ENCODE measurements at regions not wholly inside any gene's neighbourhood (a gene's known extent, or its start where the extent isn't known, plus 50 kb on each side); places are given as distances from the start of the nearest gene placed in this dataset.

DNA sequence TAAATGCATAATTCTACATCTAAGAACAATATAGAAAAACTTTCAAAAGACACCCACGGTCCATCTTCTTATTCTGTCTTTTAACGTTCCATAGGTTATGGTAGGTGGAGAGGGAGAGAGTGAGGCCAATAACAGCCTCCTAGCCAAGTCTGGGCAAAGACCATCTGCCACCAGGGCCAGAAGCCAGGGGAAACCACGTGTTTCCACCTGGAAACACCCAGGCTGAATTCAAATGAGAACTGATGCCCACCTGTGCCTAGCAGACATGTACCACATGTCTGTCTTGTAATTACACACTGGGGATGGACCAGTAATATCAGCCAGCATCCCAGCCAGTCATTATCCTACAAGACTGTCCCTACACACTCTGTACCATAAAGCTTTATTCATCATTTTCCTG, 1573.1 kb downstream of the EFNB2 start:
- no peaks in the 10 kb centered on the region for H3K27me3 ChIP-seq (ENCODE audit: control insufficient read depth in 1 of 2, insufficient read depth in 2 of 2, low read length in 1 of 2)
- intact Hi-C loops (cut with DNase I) = no loop called here
- 84 to 90% methylated on average over 3 of the region's 3 CpGs for WGBS, 2 donors
- no peak overlapping the region for H3K4me3 ChIP-seq (ENCODE audit: low read length in 2 of 2)
- DNase-seq (no peak), ATAC-seq (ENCODE audit: low FRiP score) (no peak)
- no peaks in the 10 kb centered on the region for H3K4me1 ChIP-seq (ENCODE audit: control insufficient read depth in 1 of 2, insufficient read depth in 2 of 2, low read length in 2 of 2)
- no peaks in the 10 kb centered on the region for H3K9me3 ChIP-seq (ENCODE audit: control insufficient read depth, low read length)
- H3K36me3 ChIP-seq (ENCODE audit: control insufficient read depth in 1 of 2, insufficient read depth in 2 of 2, low read length in 1 of 2) = no peaks in the 10 kb centered on the region
- no peak overlapping the region for H3K27ac ChIP-seq (ENCODE audit: low read depth in 1 of 2, low read length in 2 of 2)

DNA sequence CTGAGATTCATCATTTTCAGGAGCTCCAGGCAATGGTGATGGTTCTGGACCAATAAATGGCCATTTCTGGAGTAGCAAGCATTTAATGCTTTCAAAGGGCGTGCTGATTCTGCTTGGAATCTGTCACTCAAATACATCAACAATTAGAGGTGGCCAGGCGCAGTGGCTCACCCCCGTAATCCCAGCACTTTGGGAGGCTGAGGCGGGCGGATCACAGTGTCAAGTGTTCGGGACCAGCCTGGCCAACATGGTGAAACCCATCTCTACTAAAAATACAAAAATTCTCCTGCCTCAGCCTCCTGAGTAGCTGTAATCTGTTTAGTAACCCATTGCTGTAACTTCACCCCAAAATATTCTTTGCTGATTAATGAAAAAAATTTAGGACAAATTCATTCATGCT, 1574.2 kb downstream of the EFNB2 start:
- no peak for DNase-seq
- Histone ChIP-seq H3K27me3 (ENCODE audit: control insufficient read depth in 1 of 2, insufficient read depth in 2 of 2, low read length in 1 of 2) (no peaks in the 10 kb centered on the region), H3K36me3 (ENCODE audit: control insufficient read depth in 1 of 2, insufficient read depth in 2 of 2, low read length in 1 of 2) (no peaks in the 10 kb centered on the region), H3K4me1 (ENCODE audit: control insufficient read depth in 1 of 2, insufficient read depth in 2 of 2, low read length in 2 of 2) (no peaks in the 10 kb centered on the region), H3K4me3 (ENCODE audit: low read length in 2 of 2) (no peak overlapping the region), H3K9me3 (ENCODE audit: control insufficient read depth, low read length) (no peaks in the 10 kb centered on the region), H3K27ac (ENCODE audit: low read depth in 1 of 2, low read length in 2 of 2) (no peak overlapping the region)
- ATAC-seq (ENCODE audit: low FRiP score) = no peak
- WGBS, 2 donors = 93 to 97% methylated on average over 6 of the region's 6 CpGs
- intact Hi-C loops (cut with DNase I) = no loop called here

DNA sequence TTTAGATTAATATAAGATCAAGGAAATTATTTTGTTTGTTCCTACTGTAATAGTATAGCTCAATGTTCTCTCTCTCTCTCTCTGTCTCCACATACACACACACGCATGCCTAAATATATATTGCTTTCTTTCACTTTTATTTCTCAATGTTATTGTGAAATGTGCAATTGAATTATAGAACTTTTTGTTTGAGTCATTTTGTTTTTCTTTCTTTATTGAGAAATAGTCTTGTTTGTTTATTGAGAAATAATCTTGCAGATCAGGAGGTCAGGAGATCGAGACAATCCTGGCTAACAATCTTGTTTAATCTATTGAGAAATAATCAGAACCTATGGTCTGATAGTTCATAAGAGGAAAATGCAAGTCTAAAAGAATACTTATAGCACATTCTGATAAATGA, 1581.3 kb downstream of the EFNB2 start:
- no peak for ATAC-seq (ENCODE audit: low FRiP score)
- 68 to 71% methylated on average over 2 of the region's 2 CpGs for WGBS, 2 donors
- intact Hi-C loops (cut with DNase I) = no loop called here
- Histone ChIP-seq H3K27ac (ENCODE audit: low read depth in 1 of 2, low read length in 2 of 2) (no peak overlapping the region), H3K4me1 (ENCODE audit: control insufficient read depth in 1 of 2, insufficient read depth in 2 of 2, low read length in 2 of 2) (no peaks in the 10 kb centered on the region), H3K36me3 (ENCODE audit: control insufficient read depth in 1 of 2, insufficient read depth in 2 of 2, low read length in 1 of 2) (no peaks in the 10 kb centered on the region), H3K4me3 (ENCODE audit: low read length in 2 of 2) (no peak overlapping the region), H3K9me3 (ENCODE audit: control insufficient read depth, low read length) (no peaks in the 10 kb centered on the region), H3K27me3 (ENCODE audit: control insufficient read depth in 1 of 2, insufficient read depth in 2 of 2, low read length in 1 of 2) (no peaks in the 10 kb centered on the region)
- no peak for DNase-seq

DNA sequence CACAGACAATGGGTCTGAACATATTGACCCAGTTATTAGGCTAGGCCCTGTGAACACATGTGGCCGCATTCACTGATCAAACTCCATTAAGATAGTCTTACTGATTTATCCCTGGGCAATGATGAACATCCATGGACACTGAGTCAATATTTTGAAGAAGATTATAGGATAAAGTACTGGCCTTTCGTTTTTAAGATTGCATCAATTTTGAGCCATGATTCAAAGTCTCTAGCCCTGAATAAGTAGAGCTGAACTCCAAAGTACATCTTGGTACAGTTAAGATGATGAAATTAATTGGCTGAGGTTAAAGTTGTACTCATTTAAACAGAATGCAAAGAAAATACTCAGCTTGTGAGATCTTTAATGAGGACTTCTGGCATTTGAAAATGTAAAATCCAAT, 1581.9 kb downstream of the EFNB2 start:
- WGBS, 2 donors = 50 to 56% methylated on average over 2 of the region's 2 CpGs
- Histone ChIP-seq H3K27ac (ENCODE audit: low read depth in 1 of 2, low read length in 2 of 2) (no peak overlapping the region), H3K4me1 (ENCODE audit: control insufficient read depth in 1 of 2, insufficient read depth in 2 of 2, low read length in 2 of 2) (no peaks in the 10 kb centered on the region), H3K27me3 (ENCODE audit: control insufficient read depth in 1 of 2, insufficient read depth in 2 of 2, low read length in 1 of 2) (no peaks in the 10 kb centered on the region), H3K9me3 (ENCODE audit: control insufficient read depth, low read length) (no peaks in the 10 kb centered on the region), H3K4me3 (ENCODE audit: low read length in 2 of 2) (no peak overlapping the region), H3K36me3 (ENCODE audit: control insufficient read depth in 1 of 2, insufficient read depth in 2 of 2, low read length in 1 of 2) (no peaks in the 10 kb centered on the region)
- DNase-seq (no peak), ATAC-seq (ENCODE audit: low FRiP score) (no peak)
- intact Hi-C loops (cut with DNase I) = no loop called here

DNA sequence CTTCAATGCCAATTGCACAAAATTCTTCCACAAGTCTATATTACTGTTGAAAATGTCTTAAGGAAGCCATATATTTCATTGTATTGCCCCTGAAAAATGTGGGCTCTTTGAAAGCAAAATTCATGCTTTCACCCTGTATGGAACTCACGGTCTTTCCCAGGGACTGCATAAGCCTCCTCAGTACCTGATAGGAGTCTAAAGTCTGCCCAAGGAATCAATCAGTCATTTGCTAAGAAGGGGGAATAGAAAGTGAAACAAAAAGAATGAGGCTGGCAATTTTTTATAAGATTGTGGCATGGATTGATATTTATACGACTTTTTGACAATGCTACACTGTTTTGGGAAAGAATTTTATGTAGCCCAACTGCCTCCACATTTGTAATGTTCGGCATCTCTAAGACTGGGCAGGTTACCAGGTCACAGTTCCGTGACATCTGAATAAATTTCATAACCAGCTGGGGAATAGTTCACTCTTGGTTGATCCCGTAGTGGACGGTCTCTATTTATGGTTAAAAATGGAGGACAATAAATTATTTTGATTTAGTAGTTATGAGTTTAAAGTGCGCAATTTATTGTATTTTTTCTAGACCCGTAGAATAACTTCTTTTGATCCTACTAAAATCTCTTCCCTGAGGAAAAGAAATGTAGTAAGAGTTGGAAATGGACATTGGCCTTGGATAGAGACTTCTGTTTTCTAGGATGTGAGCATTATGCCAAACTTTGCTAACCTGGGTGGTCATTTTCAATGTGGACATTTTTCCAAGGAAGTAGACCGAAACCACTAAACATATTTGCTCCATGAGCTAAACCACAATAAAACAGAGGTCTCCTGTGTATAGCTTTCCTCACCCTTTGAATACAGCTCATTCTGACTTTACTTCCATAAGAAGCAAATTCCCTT, 1585.4 kb downstream of the EFNB2 start:
- Histone ChIP-seq H3K4me1 (ENCODE audit: control insufficient read depth in 1 of 2, insufficient read depth in 2 of 2, low read length in 2 of 2) (no peaks in the 10 kb centered on the region), H3K4me3 (ENCODE audit: low read length in 2 of 2) (no peak overlapping the region), H3K27ac (ENCODE audit: low read depth in 1 of 2, low read length in 2 of 2) (no peak overlapping the region), H3K36me3 (ENCODE audit: control insufficient read depth in 1 of 2, insufficient read depth in 2 of 2, low read length in 1 of 2) (no peaks in the 10 kb centered on the region), H3K9me3 (ENCODE audit: control insufficient read depth, low read length) (no peaks in the 10 kb centered on the region), H3K27me3 (ENCODE audit: control insufficient read depth in 1 of 2, insufficient read depth in 2 of 2, low read length in 1 of 2) (no peaks in the 10 kb centered on the region)
- ATAC-seq (ENCODE audit: low FRiP score) (no peak), DNase-seq (no peak)
- WGBS, 2 donors = 80 to 82% methylated on average over 9 of the region's 9 CpGs
- intact Hi-C loops (cut with DNase I) = no loop called here

DNA sequence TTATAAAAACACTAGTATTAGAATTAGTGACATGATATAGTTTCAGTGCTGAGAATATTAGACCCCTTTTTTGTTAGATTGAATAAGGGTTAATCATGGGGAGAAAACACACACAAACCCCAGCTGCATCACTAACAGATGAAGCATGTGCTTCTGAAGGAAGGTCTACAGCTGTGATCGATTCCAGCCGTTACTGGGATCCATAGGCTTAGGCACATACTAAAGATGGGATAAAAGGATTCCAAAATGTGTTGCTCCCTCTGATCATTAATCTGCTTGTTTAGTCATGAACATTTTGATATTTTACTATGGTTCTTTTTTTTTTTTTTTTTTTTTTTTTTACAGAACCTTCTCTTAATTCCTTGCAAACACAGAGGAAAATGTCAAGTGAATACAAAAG, 1591.3 kb downstream of the EFNB2 start:
- Histone ChIP-seq H3K9me3 (ENCODE audit: control insufficient read depth, low read length) (no peaks in the 10 kb centered on the region), H3K27ac (ENCODE audit: low read depth in 1 of 2, low read length in 2 of 2) (no peak overlapping the region), H3K4me3 (ENCODE audit: low read length in 2 of 2) (no peak overlapping the region), H3K27me3 (ENCODE audit: control insufficient read depth in 1 of 2, insufficient read depth in 2 of 2, low read length in 1 of 2) (no peaks in the 10 kb centered on the region), H3K36me3 (ENCODE audit: control insufficient read depth in 1 of 2, insufficient read depth in 2 of 2, low read length in 1 of 2) (no peaks in the 10 kb centered on the region), H3K4me1 (ENCODE audit: control insufficient read depth in 1 of 2, insufficient read depth in 2 of 2, low read length in 2 of 2) (no peaks in the 10 kb centered on the region)
- 78 to 81% methylated on average over 2 of the region's 2 CpGs for WGBS, 2 donors
- intact Hi-C loops (cut with DNase I) = no loop called here
- DNase-seq (no peak), ATAC-seq (ENCODE audit: low FRiP score) (no peak)

DNA sequence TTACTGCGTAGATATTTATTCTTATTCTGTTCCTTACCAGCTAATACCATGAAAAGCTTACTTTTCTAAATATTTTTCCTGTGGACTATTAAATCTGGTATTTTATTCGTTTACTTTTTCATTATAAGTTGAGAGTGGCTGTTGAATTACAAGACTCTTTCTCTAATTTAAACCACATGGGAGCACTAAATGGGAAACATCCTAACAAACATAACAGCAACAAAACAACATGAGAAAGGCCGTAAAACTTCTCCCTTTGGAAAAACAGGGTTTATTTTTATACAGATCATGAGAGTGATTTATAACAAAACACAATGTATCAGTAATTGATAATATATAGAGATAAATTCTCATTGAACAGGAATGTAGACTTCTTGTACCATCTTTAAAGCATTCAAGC, 1592.1 kb downstream of the EFNB2 start:
- Histone ChIP-seq H3K4me1 (ENCODE audit: control insufficient read depth in 1 of 2, insufficient read depth in 2 of 2, low read length in 2 of 2) (no peaks in the 10 kb centered on the region), H3K4me3 (ENCODE audit: low read length in 2 of 2) (no peak overlapping the region), H3K27me3 (ENCODE audit: control insufficient read depth in 1 of 2, insufficient read depth in 2 of 2, low read length in 1 of 2) (no peaks in the 10 kb centered on the region), H3K9me3 (ENCODE audit: control insufficient read depth, low read length) (no peaks in the 10 kb centered on the region), H3K27ac (ENCODE audit: low read depth in 1 of 2, low read length in 2 of 2) (no peak overlapping the region), H3K36me3 (ENCODE audit: control insufficient read depth in 1 of 2, insufficient read depth in 2 of 2, low read length in 1 of 2) (no peaks in the 10 kb centered on the region)
- ATAC-seq (ENCODE audit: low FRiP score) (no peak), DNase-seq (no peak)
- 82% methylated on average over 3 of the region's 3 CpGs for WGBS, 2 donors
- intact Hi-C loops (cut with DNase I) = no loop called here

DNA sequence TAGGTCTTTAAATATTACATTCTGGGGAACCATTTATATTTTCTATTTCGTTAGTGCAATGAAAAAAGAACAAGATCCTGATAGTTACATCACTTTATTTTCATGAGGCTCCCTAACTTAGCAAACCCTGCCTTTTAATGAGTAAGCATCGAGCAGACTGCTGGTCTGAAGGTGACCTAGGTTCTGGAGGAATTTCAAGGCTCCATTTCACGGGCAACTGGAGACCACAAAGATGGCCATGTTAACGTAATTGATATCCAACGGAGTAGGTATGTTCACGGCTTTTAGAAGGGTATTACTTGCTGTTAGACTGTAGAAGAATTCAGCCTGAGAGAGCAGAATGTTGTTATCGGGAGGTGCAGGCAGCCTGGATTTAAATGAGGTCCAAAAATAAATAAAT, 1597.6 kb downstream of the EFNB2 start:
- ATAC-seq (ENCODE audit: low FRiP score) = no peak
- Histone ChIP-seq H3K9me3 (ENCODE audit: control insufficient read depth, low read length) (no peaks in the 10 kb centered on the region), H3K4me1 (ENCODE audit: control insufficient read depth in 1 of 2, insufficient read depth in 2 of 2, low read length in 2 of 2) (no peaks in the 10 kb centered on the region), H3K36me3 (ENCODE audit: control insufficient read depth in 1 of 2, insufficient read depth in 2 of 2, low read length in 1 of 2) (no peaks in the 10 kb centered on the region), H3K4me3 (ENCODE audit: low read length in 2 of 2) (no peak overlapping the region), H3K27me3 (ENCODE audit: control insufficient read depth in 1 of 2, insufficient read depth in 2 of 2, low read length in 1 of 2) (no peaks in the 10 kb centered on the region), H3K27ac (ENCODE audit: low read depth in 1 of 2, low read length in 2 of 2) (no peak overlapping the region)
- 78 to 85% methylated on average over 7 of the region's 7 CpGs for WGBS, 2 donors
- intact Hi-C loops (cut with DNase I) = no loop called here
- DNase-seq = no peak

DNA sequence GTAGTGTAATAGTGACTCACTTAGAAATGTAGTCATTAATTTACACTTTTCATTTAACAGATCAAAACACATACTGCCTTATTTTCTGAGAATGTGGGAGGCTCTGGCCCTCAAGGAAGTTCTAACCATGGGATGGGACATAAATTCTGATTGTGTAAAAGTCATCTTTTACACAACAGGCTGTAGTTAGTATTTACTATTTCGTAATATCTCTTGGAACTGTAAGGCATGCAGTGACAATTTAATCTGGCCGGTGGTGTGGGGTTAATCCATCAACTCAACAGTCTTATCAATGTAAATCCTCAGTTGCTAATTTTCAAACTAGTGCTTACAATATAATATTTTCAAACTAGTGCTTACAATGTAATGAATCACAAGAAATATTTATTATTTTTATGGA, 1599.2 kb downstream of the EFNB2 start:
- H3K9me3 ChIP-seq (ENCODE audit: control insufficient read depth, low read length) = no peaks in the 10 kb centered on the region
- no peak for ATAC-seq (ENCODE audit: low FRiP score)
- no peaks in the 10 kb centered on the region for H3K27me3 ChIP-seq (ENCODE audit: control insufficient read depth in 1 of 2, insufficient read depth in 2 of 2, low read length in 1 of 2)
- H3K4me3 ChIP-seq (ENCODE audit: low read length in 2 of 2) = no peak overlapping the region
- no peak overlapping the region for H3K27ac ChIP-seq (ENCODE audit: low read depth in 1 of 2, low read length in 2 of 2)
- 80% methylated on average over 2 of the region's 2 CpGs for WGBS, 2 donors
- H3K4me1 ChIP-seq (ENCODE audit: control insufficient read depth in 1 of 2, insufficient read depth in 2 of 2, low read length in 2 of 2) = no peaks in the 10 kb centered on the region
- DNase-seq = no peak
- intact Hi-C loops (cut with DNase I) = no loop called here
- H3K36me3 ChIP-seq (ENCODE audit: control insufficient read depth in 1 of 2, insufficient read depth in 2 of 2, low read length in 1 of 2) = no peaks in the 10 kb centered on the region

Data from aorta (tissue), 5 donors.